Suprapubic skin (tissue), 4 donors: ENCODE measurements at regions not wholly inside any gene's neighbourhood (a gene's known extent, or its start where the extent isn't known, plus 50 kb on each side); places are given as distances from the start of the nearest gene placed in this dataset.

Experiments
- DNase-seq, 2 donors: peaks; one replicate each; pipeline ENCODE4 v3.0.0-alpha.2; 2019; ENCODE audit warnings: low spot score in 2 of 2
- H3K27ac ChIP-seq: fragments of 200-600 bp; sonication (generic); one replicate; pipeline ENCODE4 v1.5.1; 2019
- H3K27me3 ChIP-seq: fragments of 200-600 bp; sonication (generic); one replicate; pipeline ENCODE4 v1.5.1; 2019
- H3K36me3 ChIP-seq: fragments of 200-600 bp; sonication (generic); one replicate; pipeline ENCODE4 v1.5.1; 2019
- H3K4me1 ChIP-seq: fragments of 200-600 bp; sonication (generic); one replicate; pipeline ENCODE4 v1.5.1; 2019
- H3K4me3 ChIP-seq: fragments of 200-600 bp; sonication (generic); one replicate; pipeline ENCODE4 v1.5.1; 2019; ENCODE audit warnings: mild to moderate bottlenecking
- H3K9me3 ChIP-seq: fragments of 200-600 bp; sonication (generic); one replicate; pipeline ENCODE4 v1.5.1; 2019
- CTCF ChIP-seq, 2 donors: fragments of 200-600 bp in 1 of 2; fragments of 450-650 bp in 1 of 2; sonication (generic) in 1 of 2; IDR thresholded peaks; one replicate each; pipeline ENCODE4 v1.5.1; 2016 to 2019; ENCODE audit warnings: antibody characterized with exemption in 2 of 2, mild to moderate bottlenecking in 1 of 2, moderate library complexity in 1 of 2
- EP300 ChIP-seq: sonication (generic); formaldehyde crosslinking; IDR thresholded peaks from one replicate; pipeline ENCODE4 v1.6.1; 2017; ENCODE audit warnings: antibody characterized with exemption
- POLR2A ChIP-seq, 2 donors: fragments of 450-650 bp; IDR thresholded peaks; one replicate each; pipeline ENCODE4 v1.6.1; 2017; ENCODE audit warnings: antibody characterized with exemption in 2 of 2, mild to moderate bottlenecking in 2 of 2, moderate library complexity in 2 of 2
- POLR2AphosphoS5 ChIP-seq, 3 donors: sonication (generic); formaldehyde crosslinking; IDR thresholded peaks; one replicate each; pipeline ENCODE4 v1.6.1; 2017; ENCODE audit warnings: antibody characterized with exemption in 3 of 3
- WGBS: methylation state at CpG from one replicate; pipeline ENCODE4 v1.1.5; 2018; 5-methylcytosine and 5-hydroxymethylcytosine counted together

GRCh38 chrX:25191403-25191802, 175.6 kb upstream of the ARX start:
- DNase-seq = no peak
- WGBS = 37% methylated on average over 7 of the region's 7 CpGs
- Histone ChIP-seq H3K4me3 (no peak overlapping the region), H3K4me1 (no peaks in the 10 kb centered on the region), H3K27ac (no peak overlapping the region), H3K36me3 (no peaks in the 10 kb centered on the region), H3K9me3 (no peaks in the 10 kb centered on the region), H3K27me3 (no peaks in the 10 kb centered on the region)
- no peak for TF ChIP-seq POLR2AphosphoS5 (IDR thresholded peaks at IDR 0.05)

GRCh38 chrX:25181775-25182174, 166.0 kb upstream of the ARX start:
- Histone ChIP-seq H3K4me3 (no peak overlapping the region), H3K9me3 (no peaks in the 10 kb centered on the region), H3K27ac (no peak overlapping the region), H3K27me3 (no peaks in the 10 kb centered on the region), H3K36me3 (no peaks in the 10 kb centered on the region), H3K4me1 (no peaks in the 10 kb centered on the region)
- TF ChIP-seq CTCF (IDR thresholded peaks at IDR 0.05) = no peak
- DNase-seq = no peak
- WGBS = 73% methylated on average over 4 of the region's 4 CpGs

- no peaks in the 10 kb centered on the region for H3K4me1 ChIP-seq
- no peaks in the 10 kb centered on the region for H3K36me3 ChIP-seq
- WGBS = 43% methylated on average over 2 of the region's 2 CpGs
- no peak overlapping the region for H3K27ac ChIP-seq
- H3K4me3 ChIP-seq = no peak overlapping the region
- DNase-seq = no peak
- H3K9me3 ChIP-seq = no peaks in the 10 kb centered on the region
- TF ChIP-seq POLR2AphosphoS5 (IDR thresholded peaks at IDR 0.05) (no peak), EP300 (no peak), POLR2A (IDR thresholded peaks at IDR 0.05) (no peak), CTCF (IDR thresholded peaks at IDR 0.05) (no peak)
- no peaks in the 10 kb centered on the region for H3K27me3 ChIP-seq
These were observed 164.5 kb upstream of the ARX start for GRCh38 chrX:25180242-25180641.

- WGBS = 49% methylated on average over 3 of the region's 3 CpGs
- Histone ChIP-seq H3K27ac (no peak overlapping the region), H3K4me1 (no peaks in the 10 kb centered on the region), H3K9me3 (no peaks in the 10 kb centered on the region), H3K4me3 (no peak overlapping the region), H3K36me3 (no peaks in the 10 kb centered on the region), H3K27me3 (no peaks in the 10 kb centered on the region)
- DNase-seq = no peak
- TF ChIP-seq EP300 (no peak), POLR2A (IDR thresholded peaks at IDR 0.05) (no peak), CTCF (IDR thresholded peaks at IDR 0.05) (no peak), POLR2AphosphoS5 (IDR thresholded peaks at IDR 0.05) (no peak)
These were observed 162.8 kb upstream of the ARX start for GRCh38 chrX:25178555-25178954.

- no peak overlapping the region for H3K4me3 ChIP-seq
- TF ChIP-seq CTCF (IDR thresholded peaks at IDR 0.05) (no peak), POLR2AphosphoS5 (IDR thresholded peaks at IDR 0.05) (no peak), POLR2A (IDR thresholded peaks at IDR 0.05) (no peak), EP300 (no peak)
- no peaks in the 10 kb centered on the region for H3K36me3 ChIP-seq
- DNase-seq = no peak
- no peaks in the 10 kb centered on the region for H3K9me3 ChIP-seq
- WGBS = 79% methylated on average over 5 of the region's 5 CpGs
- H3K27me3 ChIP-seq = no peaks in the 10 kb centered on the region
- H3K27ac ChIP-seq = no peak overlapping the region
- H3K4me1 ChIP-seq = no peaks in the 10 kb centered on the region
These were observed 160.0 kb upstream of the ARX start for GRCh38 chrX:25175743-25176142.

- no peak overlapping the region for H3K27ac ChIP-seq
- H3K9me3 ChIP-seq = no peaks in the 10 kb centered on the region
- H3K4me1 ChIP-seq = no peaks in the 10 kb centered on the region
- H3K36me3 ChIP-seq = no peaks in the 10 kb centered on the region
- no peak overlapping the region for H3K4me3 ChIP-seq
- no peak for DNase-seq
- no peaks in the 10 kb centered on the region for H3K27me3 ChIP-seq
- TF ChIP-seq CTCF (IDR thresholded peaks at IDR 0.05) = no peak
- no peak for TF ChIP-seq POLR2A (IDR thresholded peaks at IDR 0.05)
- TF ChIP-seq POLR2AphosphoS5 (IDR thresholded peaks at IDR 0.05) = no peak
- TF ChIP-seq EP300 = no peak
- 92% methylated on average over 4 of the region's 4 CpGs for WGBS
These were observed 159.4 kb upstream of the ARX start for GRCh38 chrX:25175171-25175570.
